H9 (cell line): ENCODE measurements at regions not wholly inside any gene's neighbourhood (a gene's known extent, or its start where the extent isn't known, plus 50 kb on each side); places are given as distances from the start of the nearest gene placed in this dataset.

Experiments used
- DNase-seq: peaks from one replicate; pipeline ENCODE4 v3.0.0-alpha.2; 2017
- H2AFZ ChIP-seq: one replicate; pipeline ENCODE4 v1.6.1; 2013; ENCODE audit warnings: mild to moderate bottlenecking, low read length, control low read depth, moderate library complexity
- H2AK5ac ChIP-seq: 2 replicates; pipeline ENCODE4 v1.6.1; 2013; ENCODE audit warnings: low read length, control low read depth, mixed read lengths; ENCODE audit not compliant: insufficient read length
- H2BK120ac ChIP-seq: one replicate; pipeline ENCODE4 v1.6.1; 2013; ENCODE audit warnings: low read depth, mild to moderate bottlenecking, low read length, control low read depth, inconsistent platforms; ENCODE audit not compliant: poor library complexity, severe bottlenecking
- H2BK12ac ChIP-seq: 2 replicates; pipeline ENCODE4 v1.6.1; 2013; ENCODE audit warnings: low read length, control low read depth, mixed read lengths, low read depth; ENCODE audit not compliant: insufficient read length
- H2BK15ac ChIP-seq: 2 replicates; pipeline ENCODE4 v1.6.1; 2013; ENCODE audit warnings: low read depth, low read length, control low read depth
- H2BK20ac ChIP-seq: one replicate; pipeline ENCODE4 v1.6.1; 2013; ENCODE audit warnings: low read depth, mild to moderate bottlenecking, low read length, control low read depth, inconsistent platforms; ENCODE audit not compliant: poor library complexity, severe bottlenecking
- H2BK5ac ChIP-seq: 2 replicates; pipeline ENCODE4 v1.6.1; 2013; ENCODE audit warnings: low read length, control low read depth, mixed read lengths; ENCODE audit not compliant: insufficient read length
- H3K14ac ChIP-seq: 2 replicates; pipeline ENCODE4 v1.6.1; 2013; ENCODE audit warnings: low read length, control low read depth; ENCODE audit not compliant: insufficient read depth
- H3K18ac ChIP-seq: 2 replicates; pipeline ENCODE4 v1.6.1; 2013; ENCODE audit warnings: low read depth, mild to moderate bottlenecking, mixed read lengths, low read length, control low read depth; ENCODE audit not compliant: insufficient read length
- H3K23ac ChIP-seq: 2 replicates; pipeline ENCODE4 v1.6.1; 2013; ENCODE audit warnings: low read length, control low read depth, mixed read lengths, low read depth; ENCODE audit not compliant: insufficient read length
- H3K23me2 ChIP-seq: 2 replicates; pipeline ENCODE4 v1.6.1; 2013; ENCODE audit warnings: low read depth, mild to moderate bottlenecking, mixed read lengths, low read length, control low read depth; ENCODE audit not compliant: insufficient read length, poor library complexity, severe bottlenecking
- H3K27ac ChIP-seq: 2 replicates; pipeline ENCODE4 v1.5.1; 2013; ENCODE audit warnings: low read length, control low read depth, mixed read lengths, low read depth; ENCODE audit not compliant: insufficient read length
- H3K27me3 ChIP-seq: 2 replicates; pipeline ENCODE4 v1.6.1; 2013; ENCODE audit warnings: low read length, control low read depth, inconsistent platforms; ENCODE audit not compliant: insufficient read depth
- H3K4ac ChIP-seq: 2 replicates; pipeline ENCODE4 v1.6.1; 2013; ENCODE audit warnings: low read depth, mild to moderate bottlenecking, control low read depth, inconsistent platforms, low read length, moderate library complexity
- H3K4me1 ChIP-seq: 2 replicates; pipeline ENCODE4 v1.6.1; 2013; ENCODE audit warnings: low read length, control low read depth, inconsistent platforms; ENCODE audit not compliant: insufficient read depth
- H3K4me2 ChIP-seq: 2 replicates; pipeline ENCODE4 v1.6.1; 2013; ENCODE audit warnings: low read length, control low read depth, mixed read lengths; ENCODE audit not compliant: insufficient read length, insufficient read depth
- H3K56ac ChIP-seq: 2 replicates; pipeline ENCODE4 v1.6.1; 2013; ENCODE audit warnings: low read depth, mild to moderate bottlenecking, mixed read lengths, low read length, control low read depth; ENCODE audit not compliant: insufficient read length
- H3K79me1 ChIP-seq: 2 replicates; pipeline ENCODE4 v1.6.1; 2013; ENCODE audit warnings: low read depth, mild to moderate bottlenecking, moderate library complexity, low read length, control low read depth, inconsistent platforms; ENCODE audit not compliant: insufficient read depth, poor library complexity, severe bottlenecking
- H3K79me2 ChIP-seq: 2 replicates; pipeline ENCODE4 v1.6.1; 2013; ENCODE audit warnings: low read length, control low read depth, inconsistent platforms; ENCODE audit not compliant: insufficient read depth
- H3K9ac ChIP-seq: 2 replicates; pipeline ENCODE4 v1.6.1; 2013; ENCODE audit warnings: low read length, control low read depth, mixed read lengths; ENCODE audit not compliant: insufficient read length; ENCODE audit errors: extremely low read depth
- H3K9me3 ChIP-seq: one replicate; pipeline ENCODE4 v1.6.1; 2013; ENCODE audit warnings: low read depth, low read length, inconsistent platforms; ENCODE audit not compliant: control insufficient read depth
- H3T11ph ChIP-seq: one replicate; pipeline ENCODE4 v1.6.1; 2013; ENCODE audit warnings: mild to moderate bottlenecking, low read length, control low read depth, inconsistent platforms
- H4K20me1 ChIP-seq: one replicate; pipeline ENCODE4 v1.6.1; 2013; ENCODE audit not compliant: control insufficient read depth, insufficient read length, insufficient read depth
- H4K5ac ChIP-seq: 2 replicates; pipeline ENCODE4 v1.6.1; 2013; ENCODE audit warnings: low read depth, mild to moderate bottlenecking, mixed read lengths, low read length, control low read depth; ENCODE audit not compliant: insufficient read length
- H4K8ac ChIP-seq: replicated peaks from 2 replicates; pipeline ENCODE4 v1.6.1; 2013; ENCODE audit warnings: low read length, control low read depth, mixed read lengths, low read depth; ENCODE audit not compliant: insufficient read length
- H4K91ac ChIP-seq: 2 replicates; pipeline ENCODE4 v1.6.1; 2013; ENCODE audit warnings: low read depth, mild to moderate bottlenecking, moderate library complexity, mixed read lengths, low read length, control low read depth; ENCODE audit not compliant: insufficient read length
- H3K27ac Mint-ChIP-seq, 3 experiments: 2 replicates in 2 of 3; 3 replicates in 1 of 3; pipeline ENCODE4 v1.8.0; 2020 to 2021; ENCODE audit warnings: mixed read lengths in 3 of 3, mild to moderate bottlenecking in 1 of 3, moderate library complexity in 1 of 3
- H3K27me3 Mint-ChIP-seq: 2 replicates; pipeline ENCODE4 v1.8.0; 2021; ENCODE audit warnings: low read depth, mild to moderate bottlenecking, moderate library complexity, mixed read lengths
- H3K36me3 Mint-ChIP-seq, 3 experiments: 2 replicates in 2 of 3; 3 replicates in 1 of 3; pipeline ENCODE4 v1.8.0; 2020 to 2021; ENCODE audit warnings: low read depth in 3 of 3, mixed read lengths in 3 of 3; ENCODE audit not compliant: insufficient read depth in 1 of 3
- H3K4me1 Mint-ChIP-seq, 2 experiments: 2 replicates each; pipeline ENCODE4 v1.8.0; 2020; ENCODE audit warnings: mixed read lengths in 2 of 2
- H3K4me3 Mint-ChIP-seq, 2 experiments: 2 replicates in 1 of 2; 3 replicates in 1 of 2; pipeline ENCODE4 v1.8.0; 2020 to 2021; ENCODE audit warnings: mild to moderate bottlenecking in 2 of 2, mixed read lengths in 2 of 2, moderate library complexity in 1 of 2
- H3K9me3 Mint-ChIP-seq, 2 experiments: 2 replicates in 1 of 2; 3 replicates in 1 of 2; pipeline ENCODE4 v1.8.0; 2020; ENCODE audit warnings: mild to moderate bottlenecking in 2 of 2, mixed read lengths in 2 of 2, moderate library complexity in 1 of 2
- CTCF ChIP-seq: fragments of 200-600 bp; sonication (generic); conservative IDR thresholded peaks from 3 replicates; pipeline ENCODE4 v1.8.0; 2021; ENCODE audit warnings: antibody characterized with exemption, mild to moderate bottlenecking
- WGBS: extraction: QIAGEN DNeasy Blood & Tissue Kit; methylation state at CpG from one replicate; pipeline ENCODE4 v1.1.7; 2013; ENCODE audit warnings: missing lambda C conversion rate, low lambda C conversion rate, mixed read lengths; ENCODE audit not compliant: insufficient read length; ENCODE audit errors: extremely low coverage; 5-methylcytosine and 5-hydroxymethylcytosine counted together

DNA sequence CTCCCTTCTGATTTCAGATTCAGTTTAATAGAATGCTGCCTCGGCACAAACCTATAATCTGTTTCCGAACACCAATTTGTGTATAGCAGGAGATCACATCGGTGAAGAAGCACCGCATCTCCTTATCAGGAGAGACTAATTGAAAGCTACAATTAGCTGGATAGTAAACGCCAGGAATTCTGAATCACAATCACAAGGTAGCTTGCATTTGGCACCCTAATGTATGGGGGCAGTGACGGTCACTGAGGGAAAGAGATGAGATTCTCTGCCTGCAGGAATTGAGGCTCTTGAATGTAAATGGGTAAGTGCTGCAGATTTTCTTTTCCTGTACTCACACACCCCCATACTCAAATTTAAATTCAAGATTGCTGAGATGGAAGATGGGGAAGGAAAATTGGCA, 373.6 kb upstream of the ZNF608 start:
- no peak for DNase-seq
- Histone ChIP-seq H4K5ac (no peak overlapping the region), H3K79me1 (no peaks in the 10 kb centered on the region), H4K20me1 (no peaks in the 10 kb centered on the region), H4K91ac (no peak overlapping the region), H2BK5ac (no peak overlapping the region), H3T11ph (no peak overlapping the region), H3K4ac (no peak overlapping the region), H3K27ac (no peak overlapping the region), H2BK12ac (no peak overlapping the region), H3K27me3 (no peaks in the 10 kb centered on the region), H3K9me3 (no peaks in the 10 kb centered on the region), H3K18ac (no peak overlapping the region), H3K14ac (no peak overlapping the region), H3K4me1 (no peaks in the 10 kb centered on the region; the same call in 1 of the 2 replicates), H3K4me2 (no peak overlapping the region), H3K23me2 (no peaks in the 10 kb centered on the region), H2BK15ac (no peak overlapping the region), H2BK20ac (no peak overlapping the region), H3K9ac (no peak overlapping the region), H4K8ac (no peak overlapping the region), H3K56ac (no peak overlapping the region), H3K79me2 (no peaks in the 10 kb centered on the region), H2AK5ac (no peak overlapping the region), H2AFZ (no peak overlapping the region), H3K23ac (no peak overlapping the region), H2BK120ac (no peak overlapping the region)
- no peak for TF ChIP-seq CTCF
- no peak overlapping the region; a peak in 1 of 5 replicates for H3K4me3 Mint-ChIP-seq
- H3K9me3 Mint-ChIP-seq: no peaks in the 10 kb centered on the region
- peaks cover 27% of the 10 kb centered on the region in 2 experiments for H3K4me1 Mint-ChIP-seq
- peak overlapping the region in 1 of 3 experiments; percentile 33; a peak in 2 of 7 replicates for H3K27ac Mint-ChIP-seq
- H3K36me3 Mint-ChIP-seq: peaks cover 0 to 8% (median 0%) of the 10 kb centered on the region in 3 experiments; a peak in 1 of 7 replicates
- WGBS: no CpG with 5 or more reads among the region's 6 CpGs
- no peaks in the 10 kb centered on the region for H3K27me3 Mint-ChIP-seq
